ENCODE measurements at regions not wholly inside any gene's neighbourhood (a gene's known extent, or its start where the extent isn't known, plus 50 kb on each side); places are given as distances from the start of the nearest gene placed in this dataset.

- no peak for TF ChIP-seq CTCF (IDR thresholded peaks at IDR 0.05)
- H3K4me1 Mint-ChIP-seq (ENCODE audit: low read depth) = no peaks in the 10 kb centered on the region
- H3K36me3 Mint-ChIP-seq (ENCODE audit: low read depth) = no peaks in the 10 kb centered on the region
- H3K27ac Mint-ChIP-seq (ENCODE audit: unreplicated experiment) = no peak overlapping the region
- DNase-seq (ENCODE audit: low spot score) = no peak
- H3K4me3 Mint-ChIP-seq (ENCODE audit: unreplicated experiment) = no peak overlapping the region
- H3K9me3 Mint-ChIP-seq (ENCODE audit: low read depth) = no peaks in the 10 kb centered on the region
- H3K27me3 Mint-ChIP-seq (ENCODE audit: low read depth) = no peaks in the 10 kb centered on the region
Measured at GRCh38 chr14:96633096-96633495, 130.9 kb downstream of the PAPOLA start.

DNA sequence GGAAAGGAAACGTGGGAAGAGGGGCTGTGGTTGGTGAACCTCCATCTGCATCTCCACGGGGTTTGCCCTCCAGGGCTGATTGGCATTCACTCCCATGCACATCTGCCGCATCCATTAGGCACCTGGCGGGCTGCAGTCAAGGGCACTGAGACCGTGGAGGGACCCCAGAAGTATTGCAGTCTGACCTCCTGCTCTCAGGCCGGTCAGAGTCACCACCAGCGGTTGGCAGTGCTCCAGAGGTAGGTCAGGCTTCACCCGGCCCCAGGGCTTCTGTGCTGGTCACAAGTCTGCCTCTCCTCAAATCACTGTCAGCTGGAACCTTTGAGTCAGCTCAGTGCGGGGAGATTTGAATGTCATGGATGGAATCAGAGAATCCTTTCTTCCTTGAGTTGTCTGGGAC is 132.3 kb downstream of the PAPOLA start:
- no peak overlapping the region for H3K4me3 Mint-ChIP-seq (ENCODE audit: unreplicated experiment)
- DNase-seq (ENCODE audit: low spot score) = no peak
- no peaks in the 10 kb centered on the region for H3K36me3 Mint-ChIP-seq (ENCODE audit: low read depth)
- H3K27me3 Mint-ChIP-seq (ENCODE audit: low read depth) = no peaks in the 10 kb centered on the region
- TF ChIP-seq CTCF (IDR thresholded peaks at IDR 0.05) = no peak
- no peaks in the 10 kb centered on the region for H3K9me3 Mint-ChIP-seq (ENCODE audit: low read depth)
- no peak overlapping the region for H3K27ac Mint-ChIP-seq (ENCODE audit: unreplicated experiment)
- no peaks in the 10 kb centered on the region for H3K4me1 Mint-ChIP-seq (ENCODE audit: low read depth)

DNA sequence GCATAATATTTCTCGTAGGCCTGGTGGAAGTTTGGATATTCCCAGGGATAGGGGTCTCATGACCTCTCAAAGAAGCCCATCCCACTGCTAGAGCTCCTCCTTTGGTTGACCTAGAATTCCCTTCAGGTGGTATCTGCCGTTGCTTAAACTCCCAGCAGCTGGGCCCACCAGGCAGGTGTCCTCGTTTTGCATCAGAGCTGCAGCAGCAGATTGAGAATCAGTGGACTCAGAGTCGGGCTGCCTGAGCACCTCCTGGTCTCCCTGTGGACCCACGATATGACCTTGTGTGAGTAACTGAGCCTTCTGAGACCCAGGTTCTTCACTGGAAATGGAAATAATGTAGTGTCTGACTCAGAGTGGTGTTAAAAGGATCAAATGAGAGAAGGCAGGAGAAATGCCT is 132.7 kb downstream of the PAPOLA start:
- no peaks in the 10 kb centered on the region for H3K36me3 Mint-ChIP-seq (ENCODE audit: low read depth)
- no peak for DNase-seq (ENCODE audit: low spot score)
- H3K9me3 Mint-ChIP-seq (ENCODE audit: low read depth) = no peaks in the 10 kb centered on the region
- no peak overlapping the region for H3K27ac Mint-ChIP-seq (ENCODE audit: unreplicated experiment)
- TF ChIP-seq CTCF (IDR thresholded peaks at IDR 0.05) = no peak
- H3K4me3 Mint-ChIP-seq (ENCODE audit: unreplicated experiment) = no peak overlapping the region
- H3K27me3 Mint-ChIP-seq (ENCODE audit: low read depth) = no peaks in the 10 kb centered on the region
- no peaks in the 10 kb centered on the region for H3K4me1 Mint-ChIP-seq (ENCODE audit: low read depth)

GRCh38 chr14:96635850-96636249 is 133.7 kb downstream of the PAPOLA start:
- Mint-ChIP-seq H3K27ac (ENCODE audit: unreplicated experiment) (no peak overlapping the region), H3K27me3 (ENCODE audit: low read depth) (no peaks in the 10 kb centered on the region), H3K4me1 (ENCODE audit: low read depth) (no peaks in the 10 kb centered on the region), H3K36me3 (ENCODE audit: low read depth) (no peaks in the 10 kb centered on the region), H3K9me3 (ENCODE audit: low read depth) (no peaks in the 10 kb centered on the region), H3K4me3 (ENCODE audit: unreplicated experiment) (no peak overlapping the region)
- no peak for TF ChIP-seq CTCF (IDR thresholded peaks at IDR 0.05)
- DNase-seq (ENCODE audit: low spot score) = no peak

DNA sequence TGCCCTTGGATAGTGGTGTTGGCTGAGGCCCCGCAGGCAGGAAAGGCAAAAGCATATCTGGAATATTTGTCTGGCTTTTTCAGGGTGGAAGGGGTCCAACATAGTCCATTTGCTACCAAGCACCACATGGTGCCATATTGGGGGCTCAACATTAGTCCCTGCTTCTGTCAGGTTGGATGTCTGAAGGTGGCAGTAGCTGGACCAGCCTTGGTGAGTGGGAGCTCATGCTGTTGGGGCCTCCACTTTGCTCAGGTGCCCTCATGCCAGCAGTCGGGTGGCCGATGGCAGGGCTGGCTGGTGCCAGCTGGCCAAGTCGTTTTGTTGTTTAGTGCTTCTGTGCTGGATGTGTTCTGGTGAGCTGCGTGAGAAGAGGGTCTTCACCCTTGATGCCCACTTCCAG is 135.3 kb downstream of the PAPOLA start:
- no peak overlapping the region for H3K4me3 Mint-ChIP-seq (ENCODE audit: unreplicated experiment)
- no peak for DNase-seq (ENCODE audit: low spot score)
- H3K9me3 Mint-ChIP-seq (ENCODE audit: low read depth) = no peaks in the 10 kb centered on the region
- no peak for TF ChIP-seq CTCF (IDR thresholded peaks at IDR 0.05)
- no peak overlapping the region for H3K27ac Mint-ChIP-seq (ENCODE audit: unreplicated experiment)
- H3K4me1 Mint-ChIP-seq (ENCODE audit: low read depth) = no peaks in the 10 kb centered on the region
- no peaks in the 10 kb centered on the region for H3K36me3 Mint-ChIP-seq (ENCODE audit: low read depth)
- H3K27me3 Mint-ChIP-seq (ENCODE audit: low read depth) = no peaks in the 10 kb centered on the region

Data from chondrocyte (in vitro differentiated cells).